SK-N-SH treated with all-trans-retinoic acid at 6 μM for 48 hours (cell line): ENCODE measurements at regions not wholly inside any gene's neighbourhood (a gene's known extent, or its start where the extent isn't known, plus 50 kb on each side); places are given as distances from the start of the nearest gene placed in this dataset.

Experiments
- ATAC-seq: fragments of 200-7000 bp; cut with Tn5 transposase; 3 replicates; pipeline ENCODE4 v1.9.1; 2020; ENCODE audit warnings: mild to moderate bottlenecking, moderate library complexity
- ARNTL ChIP-seq: fragments of 450-650 bp; formaldehyde crosslinking; IDR thresholded peaks from 2 replicates; pipeline ENCODE4 v1.5.0; 2020; ENCODE audit warnings: low read depth, mild to moderate bottlenecking, moderate library complexity, borderline replicate concordance
- BACH2 ChIP-seq: fragments of 250-450 bp; sonication (Bioruptor Pico); IDR thresholded peaks from 2 replicates; pipeline ENCODE4 v1.9.0; 2021; ENCODE audit warnings: mild to moderate bottlenecking, borderline replicate concordance
- CREB5 ChIP-seq: fragments of 250-450 bp; sonication (Bioruptor Pico); IDR thresholded peaks from 2 replicates; pipeline ENCODE4 v1.5.1; 2020; ENCODE audit warnings: low read depth, mild to moderate bottlenecking, moderate library complexity
- CSDC2 ChIP-seq: fragments of 250-450 bp; sonication (Bioruptor Pico); IDR thresholded peaks from 2 replicates; pipeline ENCODE4 v1.5.0; 2020; ENCODE audit warnings: mild to moderate bottlenecking, moderate library complexity
- ESRRG ChIP-seq: fragments of 250-450 bp; sonication (Bioruptor Pico); IDR thresholded peaks from 2 replicates; pipeline ENCODE4 v1.6.1; 2021; ENCODE audit warnings: mild to moderate bottlenecking
- GLIS3 ChIP-seq: fragments of 250-450 bp; sonication (Bioruptor Pico); IDR thresholded peaks from 2 replicates; pipeline ENCODE4 v1.5.0; 2020; ENCODE audit warnings: mild to moderate bottlenecking, moderate library complexity
- OSR1 ChIP-seq: fragments of 250-450 bp; sonication (Bioruptor Pico); IDR thresholded peaks from 2 replicates; pipeline ENCODE4 v1.8.0; 2022; ENCODE audit warnings: moderate library complexity, mild to moderate bottlenecking, inconsistent platforms
- PPARA ChIP-seq: fragments of 250-450 bp; sonication (Bioruptor Pico); IDR thresholded peaks from 2 replicates; pipeline ENCODE4 v1.5.0; 2020; ENCODE audit warnings: mild to moderate bottlenecking, borderline replicate concordance
- TOX ChIP-seq: fragments of 250-450 bp; sonication (Bioruptor Pico); IDR thresholded peaks from 2 replicates; pipeline ENCODE4 v1.8.0; 2021; ENCODE audit warnings: mild to moderate bottlenecking, moderate library complexity, borderline replicate concordance
- ZC3H10 ChIP-seq: fragments of 250-450 bp; sonication (Bioruptor Pico); IDR thresholded peaks from 2 replicates; pipeline ENCODE4 v1.5.1; 2021; ENCODE audit warnings: mild to moderate bottlenecking, moderate library complexity
- ZFP3 ChIP-seq: fragments of 250-450 bp; sonication (Bioruptor Pico); IDR thresholded peaks from 2 replicates; pipeline ENCODE4 v1.5.0; 2020; ENCODE audit warnings: mild to moderate bottlenecking, moderate library complexity
- ZFP30 ChIP-seq: fragments of 450-650 bp; formaldehyde crosslinking; IDR thresholded peaks from 2 replicates; pipeline ENCODE4 v1.5.0; 2022; ENCODE audit warnings: mild to moderate bottlenecking, moderate library complexity
- ZNF565 ChIP-seq: fragments of 450-650 bp; formaldehyde crosslinking; conservative IDR thresholded peaks from 2 replicates; pipeline ENCODE4 v1.5.0; 2020; ENCODE audit warnings: low read depth, mild to moderate bottlenecking, moderate library complexity
- ZNF70 ChIP-seq: fragments of 450-650 bp; formaldehyde crosslinking; IDR thresholded peaks from 2 replicates; pipeline ENCODE4 v1.5.0; 2020; ENCODE audit warnings: mild to moderate bottlenecking, moderate library complexity
- TF ChIP-seq, protein P1 (sequence below): fragments of 250-450 bp; sonication (Bioruptor Pico); IDR thresholded peaks from 2 replicates; pipeline ENCODE4 v1.5.0; 2020; ENCODE audit warnings: mild to moderate bottlenecking, moderate library complexity

DNA sequence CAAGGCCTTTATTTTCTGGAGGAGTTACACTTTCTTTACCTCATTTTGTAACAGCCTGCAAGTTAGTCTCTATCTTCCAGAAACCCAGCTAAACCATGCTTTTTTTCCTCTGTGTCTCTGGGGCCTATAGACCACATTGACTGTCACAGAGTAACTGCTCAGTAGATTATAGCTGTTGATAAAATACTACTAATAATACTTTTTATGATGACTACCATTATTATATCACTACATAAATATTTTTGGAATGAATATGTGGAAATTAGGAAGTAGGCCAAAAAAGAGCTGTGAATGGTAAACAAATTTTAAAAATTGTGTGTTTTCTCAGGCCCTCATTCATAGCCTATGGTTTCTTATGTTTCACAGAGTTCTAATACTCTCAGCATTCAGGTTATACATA is 233.1 kb upstream of the USP24 start (continued):
- TF ChIP-seq CSDC2 (CRISPR knock-in tag) (no peak), ARNTL (CRISPR knock-in tag) (no peak), ESRRG (CRISPR knock-in tag) (no peak)

- no peak for TF ChIP-seq ZNF70 (CRISPR knock-in tag)
- no peak for TF ChIP-seq CREB5 (CRISPR knock-in tag)
- TF ChIP-seq ZFP3 (CRISPR knock-in tag): 0 out of 2 replicates have a peak, but pooled peaks have one; percentile 18
- TF ChIP-seq ZFP30 (CRISPR knock-in tag): no peak
- TF ChIP-seq BACH2 (CRISPR knock-in tag): no peak
- TF ChIP-seq, all 23 proteins: peak for 1
- ATAC-seq: no peak
Observed at GRCh38 chr1:55447488-55447887, 232.3 kb upstream of the USP24 start.

- TF ChIP-seq ZNF565 (CRISPR knock-in tag) (no peak), PPARA (no peak)
- TF ChIP-seq, protein P1, sequence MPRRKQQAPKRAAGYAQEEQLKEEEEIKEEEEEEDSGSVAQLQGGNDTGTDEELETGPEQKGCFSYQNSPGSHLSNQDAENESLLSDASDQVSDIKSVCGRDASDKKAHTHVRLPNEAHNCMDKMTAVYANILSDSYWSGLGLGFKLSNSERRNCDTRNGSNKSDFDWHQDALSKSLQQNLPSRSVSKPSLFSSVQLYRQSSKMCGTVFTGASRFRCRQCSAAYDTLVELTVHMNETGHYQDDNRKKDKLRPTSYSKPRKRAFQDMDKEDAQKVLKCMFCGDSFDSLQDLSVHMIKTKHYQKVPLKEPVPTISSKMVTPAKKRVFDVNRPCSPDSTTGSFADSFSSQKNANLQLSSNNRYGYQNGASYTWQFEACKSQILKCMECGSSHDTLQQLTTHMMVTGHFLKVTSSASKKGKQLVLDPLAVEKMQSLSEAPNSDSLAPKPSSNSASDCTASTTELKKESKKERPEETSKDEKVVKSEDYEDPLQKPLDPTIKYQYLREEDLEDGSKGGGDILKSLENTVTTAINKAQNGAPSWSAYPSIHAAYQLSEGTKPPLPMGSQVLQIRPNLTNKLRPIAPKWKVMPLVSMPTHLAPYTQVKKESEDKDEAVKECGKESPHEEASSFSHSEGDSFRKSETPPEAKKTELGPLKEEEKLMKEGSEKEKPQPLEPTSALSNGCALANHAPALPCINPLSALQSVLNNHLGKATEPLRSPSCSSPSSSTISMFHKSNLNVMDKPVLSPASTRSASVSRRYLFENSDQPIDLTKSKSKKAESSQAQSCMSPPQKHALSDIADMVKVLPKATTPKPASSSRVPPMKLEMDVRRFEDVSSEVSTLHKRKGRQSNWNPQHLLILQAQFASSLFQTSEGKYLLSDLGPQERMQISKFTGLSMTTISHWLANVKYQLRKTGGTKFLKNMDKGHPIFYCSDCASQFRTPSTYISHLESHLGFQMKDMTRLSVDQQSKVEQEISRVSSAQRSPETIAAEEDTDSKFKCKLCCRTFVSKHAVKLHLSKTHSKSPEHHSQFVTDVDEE (CRISPR knock-in tag): no peak
- no peak; the same call in 2 of the 3 replicates for ATAC-seq
Observed at GRCh38 chr1:55446351-55446750, 231.2 kb upstream of the USP24 start.

DNA sequence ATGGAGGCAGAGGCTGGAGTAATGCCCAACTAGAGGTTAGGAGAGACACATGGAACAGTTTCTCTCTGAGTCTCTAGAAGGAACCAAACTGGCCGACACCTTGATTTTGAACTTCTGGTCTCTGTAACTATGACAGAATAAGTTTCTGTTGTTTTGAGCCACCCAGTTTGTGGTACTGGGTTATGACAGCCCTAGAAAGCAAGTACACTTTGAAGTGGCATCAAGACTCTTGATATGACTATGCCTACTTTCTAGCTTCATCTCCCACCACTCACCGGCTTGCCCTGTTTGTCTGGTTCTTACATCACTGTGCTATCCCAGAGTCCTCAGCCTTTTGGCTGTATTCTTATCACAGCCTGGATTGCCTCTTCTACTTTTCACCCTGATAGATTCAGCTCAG is 230.3 kb upstream of the USP24 start:
- ATAC-seq: no peak
- TF ChIP-seq TOX (CRISPR knock-in tag) (no peak), CREB5 (CRISPR knock-in tag) (no peak)
- TF ChIP-seq, all 23 proteins: peak for 0

DNA sequence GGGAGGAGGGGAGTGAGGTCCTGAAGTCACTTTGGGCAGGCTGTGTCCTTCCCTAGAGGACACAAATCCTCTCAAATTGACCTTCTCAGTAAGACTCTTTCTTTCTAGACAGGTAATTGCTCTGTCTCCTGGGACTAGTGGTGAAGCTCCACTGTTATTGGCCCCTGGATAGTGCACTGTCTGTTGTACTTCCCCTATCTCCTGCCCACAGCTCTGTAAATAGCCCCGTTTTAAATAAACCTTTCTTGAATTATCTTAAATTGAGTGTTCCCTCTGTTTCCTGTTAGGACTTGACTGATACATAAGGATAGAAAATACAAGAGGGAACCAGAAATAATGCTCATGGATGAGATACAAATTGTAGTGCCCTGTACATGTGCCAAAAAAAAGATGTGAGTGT is 229.5 kb upstream of the USP24 start:
- ATAC-seq: no peak
- no peak for TF ChIP-seq ZC3H10
- TF ChIP-seq CREB5 (CRISPR knock-in tag): no peak

DNA sequence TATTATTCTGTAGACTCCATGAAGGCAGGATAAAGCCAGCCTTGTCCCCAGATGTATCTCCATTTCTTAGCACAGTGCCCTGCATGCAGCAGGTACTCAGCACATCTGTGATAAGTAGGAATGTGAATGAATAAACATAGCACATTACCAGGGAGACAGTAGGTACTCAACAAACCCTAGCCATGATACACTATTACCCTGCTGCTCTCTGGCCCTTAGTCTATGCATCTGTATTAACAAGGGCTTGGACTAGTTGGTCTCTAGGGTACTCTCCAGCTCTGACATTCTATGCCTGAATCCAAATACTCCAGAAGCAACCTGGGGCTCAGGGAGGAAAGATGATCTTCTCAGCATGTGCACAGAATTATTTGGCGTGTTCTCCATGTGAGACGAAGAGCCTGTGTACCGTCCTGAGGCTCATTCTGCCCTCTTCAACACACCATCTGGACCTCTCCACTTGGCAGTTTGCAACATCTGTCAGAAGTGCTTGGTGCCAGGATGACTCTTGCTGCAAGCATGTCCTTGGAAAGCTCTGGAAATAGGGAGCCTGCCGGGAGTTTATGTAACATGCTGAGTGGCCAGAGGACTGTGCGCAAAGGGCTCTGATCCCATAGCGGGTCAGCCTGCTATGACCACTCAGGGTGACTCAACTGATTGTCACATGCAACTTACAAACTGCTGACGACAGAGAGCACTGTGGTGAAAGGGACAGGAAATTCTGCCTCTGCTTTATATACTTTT is 228.2 kb upstream of the USP24 start:
- no peak for TF ChIP-seq ZNF565 (CRISPR knock-in tag)
- ATAC-seq: peak; percentile 78

DNA sequence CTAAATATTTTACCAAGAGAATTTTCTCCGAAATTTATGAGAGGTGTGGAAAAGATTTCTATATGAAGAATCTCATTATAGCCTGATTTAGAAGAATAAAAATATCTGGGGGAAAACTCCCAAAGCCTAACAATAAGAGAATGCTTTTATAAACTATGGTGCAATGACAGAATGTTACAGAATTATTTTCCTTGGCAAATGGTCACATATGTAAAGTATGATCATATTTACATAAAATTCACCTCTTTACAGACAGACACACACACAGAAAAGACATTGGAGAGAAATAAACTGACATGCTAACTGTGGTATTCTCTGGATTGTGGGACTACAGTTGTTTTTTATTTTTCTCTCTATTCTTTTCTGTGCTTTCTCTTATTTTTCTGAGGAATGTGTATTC is 226.3 kb upstream of the USP24 start:
- no peak for ATAC-seq
- TF ChIP-seq BACH2 (CRISPR knock-in tag) (no peak), GLIS3 (CRISPR knock-in tag) (no peak), OSR1 (CRISPR knock-in tag) (no peak), ZC3H10 (no peak), CSDC2 (CRISPR knock-in tag) (no peak), ZFP30 (CRISPR knock-in tag) (no peak)
- TF ChIP-seq, protein P1 (CRISPR knock-in tag): no peak
- TF ChIP-seq, all 23 proteins: peak for 0
